ENCODE measurements at regions not wholly inside any gene's neighbourhood (a gene's known extent, or its start where the extent isn't known, plus 50 kb on each side); places are given as distances from the start of the nearest gene placed in this dataset.

- TF ChIP-seq CTCF (IDR thresholded peaks at IDR 0.05 in 2 of 3, conservative IDR thresholded peaks at IDR 0.05 in 1 of 3; ENCODE audit: control insufficient read depth in 2 of 3, extremely low read depth in 1 of 3, insufficient read depth in 1 of 3, low read depth in 3 of 3, low read length in 3 of 3) = no peak
- TF ChIP-seq SPI1 (IDR thresholded peaks at IDR 0.05; ENCODE audit: borderline replicate concordance, insufficient read depth, low read depth, low read length) = no peak
- no peak for TF ChIP-seq CREB1 (IDR thresholded peaks at IDR 0.05; ENCODE audit: low read depth)
- no peak for TF ChIP-seq EP300 (IDR thresholded peaks at IDR 0.05; ENCODE audit: borderline replicate concordance in 1 of 2, control insufficient read depth in 1 of 2, low read depth in 2 of 2, low read length in 2 of 2)
- no peak for TF ChIP-seq TARDBP (IDR thresholded peaks at IDR 0.05; ENCODE audit: borderline replicate concordance)
- no peak for TF ChIP-seq ATF3 (IDR thresholded peaks at IDR 0.05; ENCODE audit: borderline replicate concordance, extremely low read depth, low read depth, low read length)
- TF ChIP-seq FOXM1 (IDR thresholded peaks at IDR 0.05; ENCODE audit: low read depth, low read length) = no peak
- TF ChIP-seq POLR2AphosphoS5 (IDR thresholded peaks at IDR 0.05; ENCODE audit: low read length) = no peak
- no peak for TF ChIP-seq MTA2 (IDR thresholded peaks at IDR 0.05; ENCODE audit: low read depth)
- no peak for TF ChIP-seq EZH2 (IDR thresholded peaks at IDR 0.05; ENCODE audit: borderline replicate concordance, control insufficient read depth, low read depth, low read length)
- no peak for TF ChIP-seq NFYB (IDR thresholded peaks at IDR 0.05; ENCODE audit: insufficient read depth, low read depth, low read length)
- no peak for TF ChIP-seq CBFB (IDR thresholded peaks at IDR 0.05; ENCODE audit: low read depth)
Observed at GRCh38 chr14:94963051-94963450, 193.1 kb upstream of the GSC start.

Data from GM12878 (cell line).